ENCODE measurements at regions not wholly inside any gene's neighbourhood (a gene's known extent, or its start where the extent isn't known, plus 50 kb on each side); places are given as distances from the start of the nearest gene placed in this dataset.

GRCh38 chr7:138346975-138347374, 113.1 kb upstream of the TRIM24 start:
- Histone ChIP-seq H2BK15ac (ENCODE audit: low read depth, low read length) (no peak overlapping the region), H3K79me1 (ENCODE audit: low read depth in 1 of 2, low read length in 2 of 2) (no peaks in the 10 kb centered on the region), H3K4me2 (ENCODE audit: low read depth, low read length) (no peak overlapping the region), H3K23ac (ENCODE audit: low read depth, low read length) (no peak overlapping the region), H2AK9ac (replicated peaks; ENCODE audit: low read depth, low read length, poor library complexity) (no peak overlapping the region), H2AFZ (replicated peaks; ENCODE audit: low read length, poor library complexity) (no peak overlapping the region), H2BK5ac (ENCODE audit: low read depth, low read length, poor library complexity, severe bottlenecking) (no peak overlapping the region), H3K9ac (ENCODE audit: low read depth, low read length) (no peak overlapping the region), H3K18ac (ENCODE audit: low read depth, low read length) (no peak overlapping the region), H2AK5ac (ENCODE audit: low read depth, low read length) (no peak overlapping the region), H2BK20ac (ENCODE audit: low read depth, low read length) (no peak overlapping the region), H3K14ac (replicated peaks; ENCODE audit: low read depth, low read length) (no peak overlapping the region), H3K56ac (ENCODE audit: extremely low read depth, insufficient read depth, low read length) (no peak overlapping the region), H4K91ac (ENCODE audit: insufficient read depth, low read depth, low read length) (no peak overlapping the region), H3K4ac (ENCODE audit: low read depth, low read length) (no peak overlapping the region), H3K4me1 (ENCODE audit: control insufficient read depth, insufficient read depth, low read length) (no peaks in the 10 kb centered on the region), H3K9me1 (ENCODE audit: insufficient read depth, low read length) (no peaks in the 10 kb centered on the region), H2BK120ac (ENCODE audit: low read depth, low read length) (no peak overlapping the region), H3K27me3 (ENCODE audit: control insufficient read depth, insufficient read depth, low read length) (no peaks in the 10 kb centered on the region), H4K5ac (ENCODE audit: low read depth, low read length) (no peak overlapping the region), H3K36me3 (ENCODE audit: control insufficient read depth, insufficient read depth, low read length) (no peaks in the 10 kb centered on the region), H4K20me1 (ENCODE audit: insufficient read depth, low read length) (no peaks in the 10 kb centered on the region), H3K9me3 (ENCODE audit: control insufficient read depth, insufficient read depth, low read length) (peaks cover 11% of the 10 kb centered on the region), H3K4me3 (ENCODE audit: insufficient read depth, low read depth, low read length) (no peak overlapping the region), H4K8ac (ENCODE audit: low read depth in 2 of 2, low read length in 2 of 2) (no peak overlapping the region), H3K27ac (ENCODE audit: insufficient read depth, low read length) (no peak overlapping the region)
- dilution Hi-C loops (cut with HindIII; ENCODE audit: low sequenced_read_pairs, unreplicated experiment), result no loop called here
- intact Hi-C loops (cut with micrococcal nuclease), result no loop called here
- no TSS peak for BruUV-seq (replicated peaks)
- no CpG with 5 or more reads among the region's 2 CpGs for WGBS, 2 experiments (ENCODE audit: extremely low coverage in 2 of 2, insufficient read length in 1 of 2)
- POLR2A ChIA-PET (ENCODE audit: unreplicated experiment), result no interaction called here
- ATAC-seq (ENCODE audit: low read depth) (no peak), DNase-seq (no peak)
- TF ChIP-seq SMC3 (IDR thresholded peaks at IDR 0.05; ENCODE audit: low read depth, low read length), result no peak
- no peak for TF ChIP-seq RFX5 (IDR thresholded peaks at IDR 0.05; ENCODE audit: low read depth, low read length)
- TF ChIP-seq FOS (IDR thresholded peaks at IDR 0.05; ENCODE audit: low read depth, low read length), result no peak
- TF ChIP-seq CTCF (conservative IDR thresholded peaks at IDR 0.05; ENCODE audit: low read depth, low read length), result no peak
- no peak for TF ChIP-seq CEBPB (IDR thresholded peaks at IDR 0.05; ENCODE audit: low read depth, low read length)
- TF ChIP-seq BHLHE40 (IDR thresholded peaks at IDR 0.05; ENCODE audit: low read depth, low read length), result no peak
- TF ChIP-seq USF2 (IDR thresholded peaks at IDR 0.05; ENCODE audit: low read depth, low read length), result no peak
- TF ChIP-seq RAD21 (IDR thresholded peaks at IDR 0.05; ENCODE audit: low read length), result no peak
- TF ChIP-seq RCOR1 (IDR thresholded peaks at IDR 0.05; ENCODE audit: insufficient replicate concordance, low read length), result no peak
- TF ChIP-seq POLR2A (IDR thresholded peaks at IDR 0.05; ENCODE audit: low read depth, low read length), result no peak
- TF ChIP-seq ELK1 (IDR thresholded peaks at IDR 0.05; ENCODE audit: borderline replicate concordance, low read depth, low read length), result no peak
- TF ChIP-seq NFE2L2 (IDR thresholded peaks at IDR 0.05; ENCODE audit: low read depth, low read length), result no peak
- TF ChIP-seq MAZ (IDR thresholded peaks at IDR 0.05; ENCODE audit: borderline replicate concordance, low read depth, low read length), result no peak
- no peak for TF ChIP-seq MXI1 (IDR thresholded peaks at IDR 0.05; ENCODE audit: borderline replicate concordance, low read depth, low read length)
- CTCF ChIA-PET, result interaction anchor here (0.6 kb wide), 1 partner anchor 422 kb away, joined by 3 read pairs; no protein-coding TSS in a partner anchor
- in situ Hi-C loops (cut with MboI; ENCODE audit: low sequenced_read_pairs), result no loop called here

Measured in IMR-90 (cell line).